ENCODE measurements at regions not wholly inside any gene's neighbourhood (a gene's known extent, or its start where the extent isn't known, plus 50 kb on each side); places are given as distances from the start of the nearest gene placed in this dataset.

- DNase-seq (ENCODE audit: low read depth in 2 of 2): no peak
- TF ChIP-seq, protein P1, sequence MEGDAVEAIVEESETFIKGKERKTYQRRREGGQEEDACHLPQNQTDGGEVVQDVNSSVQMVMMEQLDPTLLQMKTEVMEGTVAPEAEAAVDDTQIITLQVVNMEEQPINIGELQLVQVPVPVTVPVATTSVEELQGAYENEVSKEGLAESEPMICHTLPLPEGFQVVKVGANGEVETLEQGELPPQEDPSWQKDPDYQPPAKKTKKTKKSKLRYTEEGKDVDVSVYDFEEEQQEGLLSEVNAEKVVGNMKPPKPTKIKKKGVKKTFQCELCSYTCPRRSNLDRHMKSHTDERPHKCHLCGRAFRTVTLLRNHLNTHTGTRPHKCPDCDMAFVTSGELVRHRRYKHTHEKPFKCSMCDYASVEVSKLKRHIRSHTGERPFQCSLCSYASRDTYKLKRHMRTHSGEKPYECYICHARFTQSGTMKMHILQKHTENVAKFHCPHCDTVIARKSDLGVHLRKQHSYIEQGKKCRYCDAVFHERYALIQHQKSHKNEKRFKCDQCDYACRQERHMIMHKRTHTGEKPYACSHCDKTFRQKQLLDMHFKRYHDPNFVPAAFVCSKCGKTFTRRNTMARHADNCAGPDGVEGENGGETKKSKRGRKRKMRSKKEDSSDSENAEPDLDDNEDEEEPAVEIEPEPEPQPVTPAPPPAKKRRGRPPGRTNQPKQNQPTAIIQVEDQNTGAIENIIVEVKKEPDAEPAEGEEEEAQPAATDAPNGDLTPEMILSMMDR (IDR thresholded peaks at IDR 0.05; ENCODE audit: low read depth, low read length): no peak
- no peak overlapping the region for H3K4me3 ChIP-seq (replicated peaks in 1 of 2; ENCODE audit: low read depth in 2 of 2, low read length in 2 of 2)
These were observed 133.6 kb upstream of the MSX2 start for GRCh38 chr5:174590820-174591219.

DNA sequence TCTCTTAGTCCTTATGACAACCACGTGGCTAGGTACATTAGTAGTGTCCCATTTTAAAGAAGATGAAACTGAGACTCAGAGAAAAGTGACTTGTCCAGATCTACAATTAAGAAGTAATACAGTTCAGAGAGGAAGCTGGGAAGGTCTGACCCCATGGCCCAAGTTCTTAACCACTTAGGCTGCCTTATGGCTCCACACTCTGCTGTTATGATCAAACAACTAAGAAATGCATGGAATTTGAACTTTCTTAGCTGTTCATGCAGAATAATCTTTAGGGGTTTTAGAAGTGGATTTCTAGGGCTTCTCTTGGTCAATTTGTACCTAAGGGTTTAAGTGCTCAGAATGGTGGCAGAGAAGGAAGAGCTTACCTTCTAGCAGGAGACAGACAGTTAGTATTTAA, 128.0 kb upstream of the MSX2 start:
- no peak for DNase-seq (ENCODE audit: low read depth in 2 of 2)
- H3K4me3 ChIP-seq (replicated peaks in 1 of 2; ENCODE audit: low read depth in 2 of 2, low read length in 2 of 2): no peak overlapping the region
- TF ChIP-seq, protein P1 (IDR thresholded peaks at IDR 0.05; ENCODE audit: low read depth, low read length): no peak

GRCh38 chr5:174599992-174600391, 124.4 kb upstream of the MSX2 start:
- no peak overlapping the region for H3K4me3 ChIP-seq (replicated peaks in 1 of 2; ENCODE audit: low read depth in 2 of 2, low read length in 2 of 2)
- DNase-seq (ENCODE audit: low read depth in 2 of 2): no peak

DNA sequence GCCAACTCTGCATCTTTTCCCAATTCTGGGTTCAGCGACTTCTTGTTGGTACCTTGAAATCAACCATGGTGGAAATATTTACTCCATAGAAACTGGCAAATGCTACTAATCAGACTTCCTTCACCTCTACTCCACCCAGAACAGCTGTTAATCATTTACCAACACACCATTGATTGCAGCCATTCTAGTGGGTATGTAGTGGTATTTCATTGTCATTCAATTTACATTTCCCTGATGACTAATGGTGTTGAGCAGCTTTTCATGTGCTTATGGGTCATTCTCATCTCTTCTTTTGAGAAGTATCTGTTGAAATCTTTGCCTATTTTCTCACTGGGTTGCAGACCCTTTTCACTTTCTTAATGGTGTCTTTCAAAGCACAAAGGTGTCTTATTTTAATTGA, 122.4 kb upstream of the MSX2 start:
- no peak overlapping the region for H3K4me3 ChIP-seq (replicated peaks in 1 of 2; ENCODE audit: low read depth in 2 of 2, low read length in 2 of 2)
- TF ChIP-seq, protein P1 (IDR thresholded peaks at IDR 0.05; ENCODE audit: low read depth, low read length): no peak
- no peak for DNase-seq (ENCODE audit: low read depth in 2 of 2)

More at GRCh38 chr5:174599992-174600391, 124.4 kb upstream of the MSX2 start:
- TF ChIP-seq, protein P1 (IDR thresholded peaks at IDR 0.05; ENCODE audit: low read depth, low read length): no peak

DNA sequence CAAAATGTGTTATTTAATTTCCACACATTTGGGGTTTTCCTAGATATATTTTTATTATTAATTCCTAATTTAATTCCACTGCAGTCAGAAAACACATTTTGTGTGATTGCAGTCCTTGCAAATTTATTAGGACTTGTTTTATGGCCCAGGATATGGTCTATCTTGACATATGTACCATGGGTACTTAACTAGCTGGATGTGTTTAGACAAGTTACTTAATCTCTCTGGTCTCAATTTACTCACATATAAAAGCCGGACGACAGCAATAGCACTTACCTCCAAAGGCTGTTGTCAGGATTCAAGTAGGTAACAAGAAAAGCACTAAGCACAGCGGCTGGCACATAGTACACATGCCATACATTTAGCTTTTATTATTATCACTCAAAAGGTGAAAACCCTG, 118.2 kb upstream of the MSX2 start:
- no peak for DNase-seq (ENCODE audit: low read depth in 2 of 2)
- no peak overlapping the region for H3K4me3 ChIP-seq (replicated peaks in 1 of 2; ENCODE audit: low read depth in 2 of 2, low read length in 2 of 2)
- TF ChIP-seq, protein P1 (IDR thresholded peaks at IDR 0.05; ENCODE audit: low read depth, low read length): no peak

DNA sequence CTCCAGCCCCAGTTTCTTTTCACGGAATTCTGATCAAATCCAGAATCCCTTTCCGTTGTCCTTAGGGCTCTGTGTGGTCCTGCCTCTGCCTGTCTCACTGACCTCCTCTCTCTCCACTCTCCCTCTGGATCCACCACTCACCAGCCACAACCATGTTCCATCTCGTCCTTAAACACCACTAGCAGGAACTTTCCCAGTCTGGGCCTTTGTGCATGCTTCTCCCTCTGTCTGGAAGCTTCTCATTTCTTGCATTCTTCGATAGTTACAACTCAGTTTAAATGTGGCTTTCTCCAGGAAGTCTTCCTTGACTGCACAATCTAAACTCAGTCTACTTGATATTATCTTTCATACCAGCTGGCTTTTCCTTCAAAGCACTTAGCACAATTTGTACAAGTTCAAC, 117.7 kb upstream of the MSX2 start:
- TF ChIP-seq, protein P1 (IDR thresholded peaks at IDR 0.05; ENCODE audit: low read depth, low read length): no peak
- H3K4me3 ChIP-seq (replicated peaks in 1 of 2; ENCODE audit: low read depth in 2 of 2, low read length in 2 of 2): no peak overlapping the region

DNA sequence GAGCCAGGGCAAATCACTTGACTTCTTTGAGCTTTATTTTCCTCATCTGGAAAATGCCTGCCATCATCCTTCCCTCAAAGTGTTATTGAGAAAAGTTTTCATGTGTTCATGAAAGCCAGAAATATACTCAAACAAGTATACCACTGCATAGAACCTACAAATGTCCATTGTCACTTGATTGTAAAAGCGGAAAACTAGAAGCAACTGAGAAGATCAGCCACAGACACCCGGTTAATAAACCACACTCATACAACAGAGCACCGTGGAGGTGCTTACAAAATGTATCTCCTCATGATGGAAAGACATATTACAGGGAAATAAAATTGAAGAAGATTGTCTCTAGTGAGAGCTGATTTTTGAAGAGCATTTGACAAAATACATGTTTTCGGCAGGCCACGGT, 117.2 kb upstream of the MSX2 start:
- no peak overlapping the region for H3K4me3 ChIP-seq (replicated peaks in 1 of 2; ENCODE audit: low read depth in 2 of 2, low read length in 2 of 2)
- no peak for DNase-seq (ENCODE audit: low read depth in 2 of 2)
- TF ChIP-seq, protein P1 (IDR thresholded peaks at IDR 0.05; ENCODE audit: low read depth, low read length): no peak

More for the DNA sequence above, 117.7 kb upstream of the MSX2 start:
- no peak for DNase-seq (ENCODE audit: low read depth in 2 of 2)

All from cardiac fibroblast (primary cell).